Fibroblast of skin of right quadriceps (primary cell): ENCODE measurements at regions not wholly inside any gene's neighbourhood (a gene's known extent, or its start where the extent isn't known, plus 50 kb on each side); places are given as distances from the start of the nearest gene placed in this dataset.

ENCODE experiments used
- DNase-seq: peaks from one replicate; pipeline ENCODE4 v3.0.0-alpha.2; 2013

- DNase-seq, result no peak
Measured at GRCh38 chr1:86296305-86297205, 99.6 kb downstream of the ODF2L start.

GRCh38 chr1:86289746-86290145 is 106.4 kb downstream of the ODF2L start:
- DNase-seq, result no peak

DNA sequence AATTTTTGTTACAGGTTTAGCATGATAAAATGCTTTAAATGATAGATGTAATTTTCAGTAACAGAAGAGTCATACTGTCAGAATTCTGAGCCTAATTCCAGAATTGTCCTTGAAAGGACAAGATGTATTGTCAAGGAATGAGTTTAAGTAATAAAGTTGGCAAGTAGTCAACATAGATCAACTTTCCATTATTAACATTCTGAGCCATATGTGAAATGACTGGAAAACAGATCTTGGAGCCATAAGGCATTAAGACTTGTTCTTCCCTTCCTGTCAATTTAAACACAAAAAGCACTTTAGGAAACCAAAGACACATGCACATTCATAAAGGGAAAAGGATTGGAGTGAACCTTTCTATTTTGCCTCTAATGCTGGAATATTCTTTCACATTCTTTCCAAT is 107.0 kb downstream of the ODF2L start:
- DNase-seq, result peak; percentile 5

- no peak for DNase-seq
Measured at GRCh38 chr1:86288586-86289147, 107.5 kb downstream of the ODF2L start.

DNA sequence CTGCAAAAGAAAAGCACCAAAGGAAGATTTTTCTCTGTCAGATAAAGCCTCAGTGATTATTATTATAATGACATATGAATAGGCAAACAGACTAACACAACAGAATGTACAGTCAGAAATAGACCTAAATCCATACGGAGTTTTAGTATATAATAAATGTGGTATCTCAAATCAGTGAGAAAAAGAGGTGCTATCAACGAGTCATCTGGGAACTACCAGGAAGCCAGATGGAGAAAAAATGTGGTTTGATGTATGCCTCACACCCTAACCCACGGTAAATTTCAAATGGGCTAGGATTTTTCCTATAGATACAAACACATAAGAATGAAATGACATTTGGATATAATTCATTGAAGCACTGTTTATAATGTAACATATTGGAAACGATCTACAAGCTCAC is 110.3 kb downstream of the ODF2L start:
- DNase-seq, result no peak

- DNase-seq, result no peak
Measured at GRCh38 chr1:86282611-86283010, 113.5 kb downstream of the ODF2L start.

GRCh38 chr1:86277936-86278335 is 118.2 kb downstream of the ODF2L start:
- DNase-seq, result no peak

DNA sequence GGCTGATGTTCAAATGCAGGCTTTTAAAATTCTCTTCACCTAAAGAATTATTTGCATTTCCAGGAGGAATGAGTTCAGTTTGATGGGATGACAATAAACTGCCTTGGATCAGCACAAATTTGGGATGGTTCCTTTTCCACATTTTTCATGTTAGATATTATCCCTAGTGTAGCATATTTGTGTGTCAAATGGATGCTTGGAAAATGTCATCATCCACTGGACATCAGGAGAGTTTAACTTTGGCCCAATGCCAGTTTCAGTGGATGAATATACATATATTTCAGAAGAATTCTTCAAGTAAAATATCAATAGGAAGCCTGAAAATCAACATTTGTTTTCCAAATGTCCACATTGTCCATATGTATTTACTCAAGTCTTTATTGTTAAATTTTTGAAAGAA is 116.5 kb upstream of the COL24A1 start:
- DNase-seq, result no peak

DNA sequence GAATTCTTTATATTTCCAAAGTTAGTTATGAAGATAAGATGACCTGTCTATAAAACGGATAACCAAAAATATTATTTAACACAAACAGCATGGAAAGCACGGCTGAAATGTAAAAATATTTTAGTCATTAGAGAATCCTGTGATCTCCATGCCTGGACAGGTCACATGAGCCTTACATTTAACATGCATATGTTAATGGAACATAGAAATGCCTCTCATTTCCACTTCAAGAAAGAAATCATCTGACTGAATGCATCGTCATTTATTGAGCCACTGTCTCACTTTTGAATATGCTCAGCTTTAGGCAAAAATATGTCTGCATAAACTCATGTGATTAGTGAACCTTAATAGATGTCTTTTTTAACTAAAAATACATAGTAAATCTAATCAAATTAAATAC is 115.5 kb upstream of the COL24A1 start:
- DNase-seq, result no peak

DNA sequence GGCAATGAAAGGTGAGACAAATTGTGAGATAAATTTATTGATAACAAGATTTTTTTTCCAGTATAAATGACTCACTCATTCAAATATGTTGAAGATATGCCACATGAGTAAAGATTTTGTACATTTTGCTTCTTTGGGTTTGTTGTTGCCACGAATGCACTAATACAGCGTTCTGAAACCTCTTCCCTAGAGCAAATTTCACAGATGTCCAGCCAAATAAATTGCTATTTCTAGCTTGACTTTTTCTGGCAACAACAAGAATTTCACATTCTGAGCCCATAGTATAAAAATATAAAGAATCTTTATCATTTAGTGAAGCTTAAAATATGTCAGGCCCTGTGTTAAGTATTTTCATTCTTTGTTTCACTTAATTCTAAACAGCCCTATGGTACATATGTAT is 114.5 kb upstream of the COL24A1 start:
- no peak for DNase-seq

DNA sequence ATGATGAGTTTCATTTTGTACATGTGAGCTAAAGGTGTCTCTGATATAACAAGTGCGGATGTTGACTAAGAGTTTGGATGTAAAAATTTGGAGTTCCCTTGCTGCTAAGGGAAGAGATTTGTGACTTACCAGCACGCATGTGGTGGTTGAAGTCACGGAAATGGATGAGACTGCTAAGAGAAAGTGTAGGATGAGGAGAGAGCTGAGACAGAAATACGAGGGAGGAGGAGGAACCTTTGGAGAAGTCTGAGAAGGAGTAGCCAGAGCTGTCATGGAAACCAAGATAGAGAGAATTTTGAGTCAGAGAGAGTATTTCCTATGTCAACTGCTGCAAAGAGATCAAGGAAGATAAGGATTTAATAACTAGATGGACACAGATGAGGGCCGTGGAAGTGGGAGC is 106.5 kb upstream of the COL24A1 start:
- DNase-seq, result no peak

- DNase-seq, result no peak
Measured at GRCh38 chr1:86260476-86260875, 103.9 kb upstream of the COL24A1 start.

GRCh38 chr1:86259390-86259789 is 102.8 kb upstream of the COL24A1 start:
- DNase-seq, result peak; percentile 63

DNA sequence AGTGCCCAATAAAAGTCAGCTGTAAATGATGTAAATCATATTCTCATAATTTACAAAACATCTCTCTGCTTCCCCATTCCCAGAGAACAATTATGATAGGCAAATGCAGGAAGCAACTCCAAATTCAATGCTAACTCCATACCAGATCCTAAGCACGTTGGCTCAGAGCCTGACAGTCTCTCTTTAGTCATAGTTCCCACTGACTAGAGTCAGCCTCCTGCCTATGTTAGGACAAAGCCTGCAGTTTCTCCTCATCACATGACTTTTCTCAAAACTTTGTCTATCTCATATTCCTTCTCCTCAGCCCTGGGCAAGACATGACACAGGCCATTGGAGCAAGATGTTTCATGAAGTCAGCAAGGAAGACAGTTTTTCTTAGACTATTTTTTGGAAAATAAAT is 101.5 kb upstream of the COL24A1 start:
- peak; percentile 52 for DNase-seq

DNA sequence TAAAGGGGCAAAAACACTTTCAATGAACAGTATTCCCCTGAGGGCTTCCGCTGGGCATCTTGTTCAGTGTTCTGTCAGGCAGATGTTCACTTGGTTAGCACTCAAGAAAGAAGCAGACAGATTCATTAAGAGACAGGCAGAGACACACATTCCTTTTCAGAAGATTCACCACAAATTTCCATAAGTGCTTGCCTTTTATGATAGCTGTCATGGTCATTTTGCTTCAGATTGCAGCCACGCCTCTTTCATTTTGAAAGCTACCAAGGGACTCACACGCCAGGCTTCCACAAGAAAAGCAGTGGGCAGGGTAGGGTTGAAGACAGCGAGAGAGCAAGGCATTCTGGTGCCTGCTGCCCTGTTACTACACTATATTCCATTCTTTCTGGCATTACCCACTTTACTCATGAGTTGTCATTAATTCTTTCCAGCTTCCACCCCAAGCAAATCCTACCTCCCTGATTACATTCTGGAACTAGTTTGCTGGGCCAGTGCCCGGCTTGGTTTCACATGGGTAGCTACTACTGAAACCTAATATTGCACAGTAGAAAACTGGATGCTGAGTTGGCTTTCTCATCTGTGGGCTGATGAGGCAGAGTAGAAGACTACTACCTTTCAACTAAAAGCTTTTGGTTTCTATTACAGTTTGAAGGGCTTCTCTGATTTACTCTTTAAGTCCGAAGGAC is 91.2 kb upstream of the COL24A1 start:
- DNase-seq, result peak; percentile 58

GRCh38 chr1:86245566-86246190 is 89.1 kb upstream of the COL24A1 start:
- DNase-seq, result peak; percentile 27

DNA sequence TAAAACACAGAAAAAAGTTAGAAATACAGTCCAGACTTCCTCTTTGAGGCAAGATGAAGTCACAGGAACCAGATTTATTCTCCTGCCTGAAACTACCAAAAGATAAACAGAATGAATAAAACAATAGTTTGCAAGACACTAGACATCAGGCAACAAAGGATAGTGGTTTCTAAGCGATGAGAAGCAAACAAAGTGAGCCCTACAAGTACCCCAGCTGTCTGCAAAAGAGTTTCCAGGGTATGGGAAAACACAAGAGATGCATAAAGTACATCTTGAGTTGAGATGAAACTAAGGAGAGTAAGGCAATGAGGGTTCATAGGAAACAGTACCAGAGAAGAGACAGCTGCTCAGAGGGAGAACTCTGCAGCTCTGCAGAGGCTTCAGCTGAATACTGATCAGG is 83.3 kb upstream of the COL24A1 start:
- no peak for DNase-seq

GRCh38 chr1:86239490-86239889 is 82.9 kb upstream of the COL24A1 start:
- no peak for DNase-seq

GRCh38 chr1:86238226-86238625 is 81.7 kb upstream of the COL24A1 start:
- no peak for DNase-seq

DNA sequence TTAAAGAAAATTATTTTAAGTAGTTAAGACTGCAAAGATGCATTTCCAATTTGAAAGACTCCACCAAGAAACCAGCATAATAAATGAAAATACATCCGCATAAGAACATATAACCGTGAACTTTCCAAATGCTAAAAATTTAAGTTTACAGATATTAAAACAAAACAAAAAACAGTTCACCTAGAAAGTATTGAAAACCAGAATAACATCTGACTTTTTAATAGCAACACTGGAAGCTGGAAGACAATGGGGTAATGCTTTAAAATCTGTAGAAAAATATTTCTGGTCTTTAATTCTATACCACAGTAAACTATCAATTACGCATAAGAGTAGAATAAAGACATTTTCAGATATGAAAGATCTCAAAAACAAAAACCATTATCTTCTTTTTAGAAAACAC is 79.3 kb upstream of the COL24A1 start:
- DNase-seq, result no peak

DNA sequence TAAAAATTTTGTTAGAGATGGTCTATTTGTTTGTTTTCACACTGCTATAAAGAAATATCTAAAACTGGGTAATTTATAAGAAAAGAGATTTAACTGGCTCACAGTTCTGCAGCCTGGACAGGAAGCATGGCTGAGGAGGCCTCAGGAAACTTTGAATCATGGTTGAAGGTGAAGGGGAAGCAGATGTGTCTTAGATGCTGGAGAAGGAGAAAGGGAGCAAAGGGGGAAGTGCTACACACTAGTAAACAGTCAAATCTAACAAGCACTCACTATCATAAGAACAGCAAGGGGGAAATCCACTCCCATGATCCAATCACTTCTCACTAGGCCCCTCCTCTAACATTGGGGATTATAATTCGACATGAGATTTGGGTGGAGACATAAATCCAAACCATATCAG is 76.8 kb upstream of the COL24A1 start:
- DNase-seq, result no peak

DNA sequence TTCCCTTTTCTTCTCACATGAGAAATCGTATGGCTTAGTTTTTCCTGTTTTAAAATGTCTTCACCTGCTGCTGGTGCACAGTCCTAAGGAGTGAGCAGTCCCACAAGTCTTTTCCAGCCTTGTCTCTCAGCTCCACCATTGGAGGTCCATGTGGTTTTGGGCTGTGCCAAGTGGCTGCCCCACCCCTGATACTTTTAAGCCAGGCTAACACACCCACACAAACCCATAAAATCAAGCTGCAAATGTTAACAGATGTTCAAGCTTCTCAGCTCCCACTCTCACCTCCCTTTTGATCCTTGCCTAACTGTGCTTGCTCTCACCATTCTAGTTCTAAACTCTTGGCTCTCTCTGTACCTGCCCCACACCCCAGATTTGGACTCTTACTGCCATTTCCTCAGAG is 74.5 kb upstream of the COL24A1 start:
- DNase-seq, result peak; percentile 9

GRCh38 chr1:86229405-86229975 is 72.9 kb upstream of the COL24A1 start:
- no peak for DNase-seq
